Keratinocyte (primary cell): ENCODE measurements at regions not wholly inside any gene's neighbourhood (a gene's known extent, or its start where the extent isn't known, plus 50 kb on each side); places are given as distances from the start of the nearest gene placed in this dataset.

Experiments
- DNase-seq: peaks from one replicate; pipeline ENCODE4 v3.0.0-alpha.2; 2011; ENCODE audit warnings: low read depth, missing footprints, low spot score
- FAIRE-seq: peaks from 2 replicates; lab custom pipeline; 2011; peaks lifted over from hg19 to GRCh38; lab: Jason Lieb, UNC
- H2AFZ ChIP-seq: 2 replicates; pipeline ENCODE4 v1.6.0; 2012; ENCODE audit warnings: low read length, control low read depth, inconsistent platforms; ENCODE audit not compliant: control insufficient read depth
- H3K27ac ChIP-seq: 2 replicates; pipeline ENCODE4 v1.5.1; 2011; ENCODE audit warnings: low read length; ENCODE audit not compliant: control insufficient read depth, insufficient read depth
- H3K27me3 ChIP-seq: 3 replicates; pipeline ENCODE4 v1.6.0; 2011; ENCODE audit warnings: low read length; ENCODE audit not compliant: control insufficient read depth, insufficient read depth; ENCODE audit errors: extremely low read depth
- H3K36me3 ChIP-seq, 2 experiments: 2 replicates in 1 of 2; 3 replicates in 1 of 2; pipeline ENCODE4 v1.5.1; 2011; ENCODE audit warnings: low read length in 2 of 2, mild to moderate bottlenecking in 1 of 2; ENCODE audit not compliant: control insufficient read depth in 2 of 2, insufficient read depth in 2 of 2; ENCODE audit errors: extremely low read depth in 1 of 2
- H3K4me1 ChIP-seq: 3 replicates; pipeline ENCODE4 v1.5.1; 2011; ENCODE audit warnings: low read length; ENCODE audit not compliant: control insufficient read depth, insufficient read depth; ENCODE audit errors: extremely low read depth
- H3K4me2 ChIP-seq: 3 replicates; pipeline ENCODE4 v1.6.0; 2011; ENCODE audit warnings: low read depth, low read length; ENCODE audit not compliant: control insufficient read depth, insufficient read depth; ENCODE audit errors: extremely low read depth
- H3K4me3 ChIP-seq, 3 experiments: fragments of 200-600 bp in 1 of 3; sonication (generic) in 1 of 3; 2 replicates in 2 of 3; 3 replicates in 1 of 3; pipeline ENCODE4 v1.5.1; 2011 to 2016; ENCODE audit warnings: low read length in 3 of 3, mild to moderate bottlenecking in 3 of 3, control low read depth in 2 of 3, inconsistent platforms in 1 of 3, low read depth in 1 of 3, mixed read lengths in 1 of 3, mixed run types in 1 of 3, moderate library complexity in 1 of 3; ENCODE audit not compliant: control insufficient read depth in 2 of 3, insufficient read depth in 2 of 3; ENCODE audit errors: extremely low read depth in 1 of 3
- H3K79me2 ChIP-seq: 2 replicates; pipeline ENCODE4 v1.6.0; 2012; ENCODE audit warnings: low read length; ENCODE audit not compliant: control insufficient read depth, insufficient read depth
- H3K9ac ChIP-seq: 3 replicates; pipeline ENCODE4 v1.6.0; 2011; ENCODE audit warnings: low read length; ENCODE audit not compliant: control insufficient read depth, insufficient read depth; ENCODE audit errors: extremely low read depth
- H3K9me1 ChIP-seq: 3 replicates; pipeline ENCODE4 v1.6.0; 2011; ENCODE audit warnings: low read length; ENCODE audit not compliant: control insufficient read depth, insufficient read depth; ENCODE audit errors: extremely low read depth
- H3K9me3 ChIP-seq: 2 replicates; pipeline ENCODE4 v1.5.1; 2012; ENCODE audit warnings: low read depth, low read length; ENCODE audit not compliant: control insufficient read depth
- H4K20me1 ChIP-seq: 3 replicates; pipeline ENCODE4 v1.6.0; 2011; ENCODE audit warnings: low read length; ENCODE audit not compliant: control insufficient read depth, insufficient read depth; ENCODE audit errors: extremely low read depth
- CTCF ChIP-seq, 3 experiments: IDR thresholded peaks in 1 of 3; conservative IDR thresholded peaks in 1 of 3; optimal IDR thresholded peaks in 1 of 3; 2 replicates in 2 of 3; 3 replicates in 1 of 3; pipeline versions ENCODE3 to v1.5.1; 2011; ENCODE audit warnings: low read length in 3 of 3, mild to moderate bottlenecking in 3 of 3, moderate library complexity in 2 of 3, control low read depth in 1 of 3, inconsistent platforms in 1 of 3; ENCODE audit not compliant: insufficient read depth in 2 of 3; ENCODE audit errors: extremely low read depth in 1 of 3
- EZH2 ChIP-seq: IDR thresholded peaks from one replicate; pipeline ENCODE4 v1.6.1; 2012; ENCODE audit warnings: inconsistent platforms, mild to moderate bottlenecking, low read length, moderate library complexity
- dilution Hi-C: fragments of 300-500 bp; cut with MboI; formaldehyde crosslinking; loops from one replicate; pipeline ENCODE4 v1.7.0; 2020; ENCODE audit warnings: low sequenced_read_pairs; ENCODE audit not compliant: extremely low pct_ligation_motif_present

- Histone ChIP-seq H3K36me3 (no peaks in the 10 kb centered on the region), H3K79me2 (no peaks in the 10 kb centered on the region), H3K9ac (no peak overlapping the region), H3K4me3 (no peak overlapping the region), H4K20me1 (no peaks in the 10 kb centered on the region), H3K4me2 (no peak overlapping the region), H3K27ac (no peak overlapping the region), H3K9me3 (no peaks in the 10 kb centered on the region), H3K9me1 (no peaks in the 10 kb centered on the region), H2AFZ (no peak overlapping the region), H3K4me1 (no peaks in the 10 kb centered on the region), H3K27me3 (peaks cover 15% of the 10 kb centered on the region)
- dilution Hi-C loops: no loop called here
- DNase-seq: no peak
- TF ChIP-seq EZH2: no peak
- no peak for TF ChIP-seq CTCF (optimal IDR thresholded peaks at IDR 0.05 in 1 of 3, IDR thresholded peaks at IDR 0.05 in 1 of 3, conservative IDR thresholded peaks at IDR 0.05 in 1 of 3; ENCODE audit: extremely low read depth in 1 of 3, insufficient read depth in 2 of 3, low read length in 3 of 3)
- no peak for FAIRE-seq
These were observed 132.7 kb downstream of the ACTL8 start for GRCh38 chr1:17887661-17888371.

GRCh38 chr1:17890056-17890814 lies 135.1 kb downstream of the ACTL8 start:
- no peaks in the 10 kb centered on the region for H3K4me1 ChIP-seq
- no peaks in the 10 kb centered on the region for H3K79me2 ChIP-seq
- H3K36me3 ChIP-seq: no peaks in the 10 kb centered on the region
- H3K4me2 ChIP-seq: no peak overlapping the region
- H3K27me3 ChIP-seq: peaks cover 17% of the 10 kb centered on the region
- TF ChIP-seq EZH2: no peak
- TF ChIP-seq CTCF (optimal IDR thresholded peaks at IDR 0.05 in 1 of 3, IDR thresholded peaks at IDR 0.05 in 1 of 3, conservative IDR thresholded peaks at IDR 0.05 in 1 of 3; ENCODE audit: extremely low read depth in 1 of 3, insufficient read depth in 2 of 3, low read length in 3 of 3): no peak
- no peak overlapping the region for H3K9ac ChIP-seq
- no peak for DNase-seq
- H4K20me1 ChIP-seq: no peaks in the 10 kb centered on the region
- no peak overlapping the region for H3K27ac ChIP-seq
- no peak for FAIRE-seq
- H3K4me3 ChIP-seq: no peak overlapping the region
- H3K9me3 ChIP-seq: no peaks in the 10 kb centered on the region
- no peaks in the 10 kb centered on the region for H3K9me1 ChIP-seq
- no peak overlapping the region for H2AFZ ChIP-seq
- dilution Hi-C loops: no loop called here
